Mesenchymal stem cell (in vitro differentiated cells and primary cell): ENCODE measurements at regions not wholly inside any gene's neighbourhood (a gene's known extent, or its start where the extent isn't known, plus 50 kb on each side); places are given as distances from the start of the nearest gene placed in this dataset.

Experiments used
- DNase-seq: peaks from one replicate; pipeline ENCODE4 v3.0.0-alpha.2; 2013
- H2AFZ ChIP-seq: one replicate; pipeline ENCODE4 v1.6.1; 2013; ENCODE audit warnings: low read depth, mild to moderate bottlenecking, control low read depth, inconsistent platforms, low read length, moderate library complexity
- H2AK5ac ChIP-seq: 2 replicates; pipeline ENCODE4 v1.6.1; 2013; ENCODE audit warnings: low read length, moderate library complexity, mild to moderate bottlenecking, inconsistent platforms; ENCODE audit not compliant: severe bottlenecking
- H2BK120ac ChIP-seq: one replicate; pipeline ENCODE4 v1.6.1; 2013; ENCODE audit warnings: low read depth, mild to moderate bottlenecking, inconsistent platforms, low read length, moderate library complexity
- H2BK12ac ChIP-seq, 2 experiments: one replicate each; pipeline ENCODE4 v1.6.1; 2013; ENCODE audit warnings: inconsistent platforms in 2 of 2, low read length in 2 of 2, mild to moderate bottlenecking in 2 of 2, moderate library complexity in 2 of 2, control low read depth in 1 of 2
- H2BK15ac ChIP-seq: one replicate; pipeline ENCODE4 v1.6.1; 2013; ENCODE audit warnings: mild to moderate bottlenecking, low read depth, inconsistent platforms; ENCODE audit not compliant: poor library complexity, severe bottlenecking
- H2BK5ac ChIP-seq: 2 replicates; pipeline ENCODE4 v1.6.1; 2013; ENCODE audit warnings: low read depth, mild to moderate bottlenecking, low read length, control low read depth, inconsistent platforms; ENCODE audit not compliant: poor library complexity, severe bottlenecking
- H3K14ac ChIP-seq, 2 experiments: one replicate each; pipeline ENCODE4 v1.6.1; 2013; ENCODE audit warnings: inconsistent platforms in 2 of 2, low read length in 2 of 2, control low read depth in 1 of 2, mild to moderate bottlenecking in 1 of 2, moderate library complexity in 1 of 2
- H3K18ac ChIP-seq, 2 experiments: one replicate each; pipeline ENCODE4 v1.6.1; 2013; ENCODE audit warnings: inconsistent platforms in 2 of 2, low read length in 2 of 2, control low read depth in 1 of 2, low read depth in 1 of 2, mild to moderate bottlenecking in 1 of 2
- H3K23ac ChIP-seq, 2 experiments: one replicate each; pipeline ENCODE4 v1.6.1; 2013; ENCODE audit warnings: inconsistent platforms in 2 of 2, low read length in 2 of 2, mild to moderate bottlenecking in 2 of 2, moderate library complexity in 2 of 2, control low read depth in 1 of 2
- H3K27ac ChIP-seq: 2 replicates; pipeline ENCODE4 v1.5.1; 2013; ENCODE audit warnings: mild to moderate bottlenecking, moderate library complexity, low read length, control low read depth, inconsistent platforms; ENCODE audit not compliant: poor library complexity, severe bottlenecking
- H3K27me3 ChIP-seq, 2 experiments: 2 replicates each; pipeline versions ENCODE4 v1.6.1 to v1.7.0; 2013; ENCODE audit warnings: low read length in 2 of 2, mild to moderate bottlenecking in 2 of 2, moderate library complexity in 2 of 2, control low read depth in 1 of 2, inconsistent platforms in 1 of 2; ENCODE audit not compliant: control insufficient read depth in 1 of 2, insufficient read depth in 1 of 2
- H3K36me3 ChIP-seq, 2 experiments: 2 replicates each; pipeline versions ENCODE4 v1.6.1 to v1.7.0; 2013; ENCODE audit warnings: low read length in 2 of 2, control low read depth in 1 of 2, inconsistent platforms in 1 of 2, low read depth in 1 of 2, mild to moderate bottlenecking in 1 of 2; ENCODE audit not compliant: insufficient read depth in 2 of 2, control insufficient read depth in 1 of 2
- H3K4ac ChIP-seq, 2 experiments: one replicate each; pipeline ENCODE4 v1.6.1; 2013; ENCODE audit warnings: inconsistent platforms in 2 of 2, low read length in 2 of 2, mild to moderate bottlenecking in 2 of 2, moderate library complexity in 2 of 2, control low read depth in 1 of 2, low read depth in 1 of 2
- H3K4me1 ChIP-seq: 2 replicates; pipeline ENCODE4 v1.6.1; 2013; ENCODE audit warnings: low read depth, low read length, control low read depth; ENCODE audit not compliant: control insufficient read depth, insufficient read depth
- H3K4me2 ChIP-seq: 2 replicates; pipeline ENCODE4 v1.6.1; 2013; ENCODE audit warnings: low read length, mild to moderate bottlenecking, inconsistent platforms; ENCODE audit not compliant: poor library complexity, severe bottlenecking
- H3K4me3 ChIP-seq, 2 experiments: 2 replicates each; pipeline versions ENCODE4 v1.5.1 to v1.7.0; 2013; ENCODE audit warnings: low read length in 2 of 2, mild to moderate bottlenecking in 2 of 2, control low read depth in 1 of 2, low read depth in 1 of 2; ENCODE audit not compliant: insufficient read depth in 1 of 2
- H3K79me1 ChIP-seq: replicated peaks from 2 replicates; pipeline ENCODE4 v1.6.1; 2013; ENCODE audit warnings: mild to moderate bottlenecking, control low read depth, low read length, inconsistent platforms; ENCODE audit not compliant: poor library complexity, severe bottlenecking
- H3K9ac ChIP-seq: 2 replicates; pipeline ENCODE4 v1.7.0; 2013; ENCODE audit warnings: mild to moderate bottlenecking, low read length, moderate library complexity
- H3K9me3 ChIP-seq: 2 replicates; pipeline ENCODE4 v1.7.0; 2013; ENCODE audit warnings: mild to moderate bottlenecking, low read length; ENCODE audit not compliant: control insufficient read depth
- H4K8ac ChIP-seq: one replicate; pipeline ENCODE4 v1.6.1; 2013; ENCODE audit warnings: inconsistent platforms, mild to moderate bottlenecking, low read length, moderate library complexity
- H4K91ac ChIP-seq: one replicate; pipeline ENCODE4 v1.6.1; 2013; ENCODE audit warnings: mild to moderate bottlenecking, low read length, inconsistent platforms
- WGBS: methylation state at CpG from one replicate; pipeline ENCODE4 v1.1.7; 2013; ENCODE audit warnings: mixed read lengths; 5-methylcytosine and 5-hydroxymethylcytosine counted together

DNA sequence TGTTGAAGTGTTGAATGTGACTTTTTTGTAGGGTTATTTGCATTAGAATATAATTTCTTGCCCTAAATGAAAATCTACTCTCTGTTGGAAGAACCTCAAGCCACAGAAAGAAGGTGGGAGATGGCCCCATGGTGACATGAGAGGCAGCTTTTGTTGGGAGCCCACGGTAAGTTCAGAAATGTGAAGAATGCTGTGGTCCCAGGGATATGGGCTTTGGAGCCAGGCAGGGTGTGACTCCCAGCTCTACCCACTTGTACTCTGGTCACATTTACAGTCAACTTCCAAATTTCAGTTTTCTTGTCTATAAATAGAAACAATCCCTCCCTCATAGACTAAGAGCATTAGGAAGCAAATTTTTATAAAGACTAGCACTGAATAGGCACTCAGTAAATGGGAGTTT lies 177.8 kb downstream of the RAB28 start:
- H3K27me3 ChIP-seq, result no peaks in the 10 kb centered on the region
- H2BK5ac ChIP-seq, result no peak overlapping the region
- no peak overlapping the region for H2BK120ac ChIP-seq
- no peak overlapping the region for H3K4me2 ChIP-seq
- WGBS, result 80% methylated on average over 1 of the region's 1 CpG
- H3K79me1 ChIP-seq, result no peaks in the 10 kb centered on the region
- H3K4me3 ChIP-seq, result no peak overlapping the region
- H3K4me1 ChIP-seq, result no peaks in the 10 kb centered on the region
- H3K36me3 ChIP-seq, result no peaks in the 10 kb centered on the region
- no peak overlapping the region for H3K27ac ChIP-seq
- no peak overlapping the region for H4K91ac ChIP-seq
- H2AK5ac ChIP-seq, result no peak overlapping the region
- no peak overlapping the region for H3K9ac ChIP-seq
- no peak overlapping the region for H3K4ac ChIP-seq
- no peak overlapping the region for H2BK12ac ChIP-seq
- no peak for DNase-seq
- no peak overlapping the region for H2AFZ ChIP-seq
- H3K23ac ChIP-seq, result no peak overlapping the region
- no peak overlapping the region for H4K8ac ChIP-seq
- H3K9me3 ChIP-seq, result no peaks in the 10 kb centered on the region
- no peak overlapping the region for H3K14ac ChIP-seq
- H3K18ac ChIP-seq, result no peak overlapping the region
- no peak overlapping the region for H2BK15ac ChIP-seq

DNA sequence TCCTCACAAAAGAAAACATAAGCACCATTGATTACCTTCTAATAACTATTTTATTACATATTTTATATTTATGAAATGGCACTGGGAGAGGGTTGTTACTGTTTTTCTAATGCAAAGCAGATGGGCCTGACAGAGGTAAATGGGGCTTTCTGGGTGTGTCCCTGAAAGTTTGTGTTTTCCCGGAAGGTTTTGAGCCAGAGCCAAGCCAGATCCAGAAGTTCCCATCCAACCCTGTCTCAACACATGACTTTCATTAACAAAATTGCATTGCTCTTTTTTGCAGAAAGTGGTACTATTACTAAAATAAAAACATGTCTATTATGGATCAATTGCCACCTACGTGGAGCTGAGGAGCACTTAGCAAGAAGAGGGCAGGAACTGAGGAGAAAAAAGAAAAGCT lies 181.3 kb downstream of the RAB28 start:
- Histone ChIP-seq H3K23ac (no peak overlapping the region), H3K4ac (no peak overlapping the region), H3K4me2 (no peak overlapping the region), H2BK120ac (no peak overlapping the region), H2AK5ac (no peak overlapping the region), H2AFZ (no peak overlapping the region), H4K91ac (no peak overlapping the region), H3K27ac (no peak overlapping the region), H3K79me1 (no peaks in the 10 kb centered on the region), H2BK5ac (no peak overlapping the region), H3K36me3 (no peaks in the 10 kb centered on the region), H2BK15ac (no peak overlapping the region), H3K18ac (no peak overlapping the region), H3K4me1 (no peaks in the 10 kb centered on the region), H3K4me3 (no peak overlapping the region), H3K27me3 (no peaks in the 10 kb centered on the region), H3K14ac (no peak overlapping the region), H4K8ac (no peak overlapping the region), H3K9ac (no peak overlapping the region), H3K9me3 (peaks cover 13% of the 10 kb centered on the region), H2BK12ac (no peak overlapping the region)
- DNase-seq, result no peak
- 89% methylated on average over 1 of the region's 2 CpGs for WGBS

DNA sequence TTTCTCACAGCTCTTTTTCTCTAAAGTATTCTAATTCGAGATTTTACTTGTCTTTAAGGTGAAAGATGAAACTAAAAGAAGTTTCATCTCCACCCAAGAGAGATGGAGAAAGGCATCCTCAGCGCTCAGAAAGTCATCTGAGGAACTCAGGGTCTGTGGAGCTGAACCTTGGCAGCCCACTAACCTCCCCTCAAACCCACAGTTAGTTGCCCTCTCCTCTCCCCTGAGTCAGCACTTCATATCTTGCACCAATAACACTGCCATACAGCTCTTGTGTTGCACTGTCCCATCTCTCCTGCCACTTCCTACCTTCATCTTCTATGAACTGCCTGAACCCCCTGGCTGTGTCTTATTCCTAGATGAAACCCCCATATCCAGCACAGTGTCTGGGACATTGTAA lies 184.8 kb downstream of the RAB28 start:
- no peak overlapping the region for H3K9ac ChIP-seq
- no peak overlapping the region for H3K4ac ChIP-seq
- H4K91ac ChIP-seq, result no peak overlapping the region
- H2BK120ac ChIP-seq, result no peak overlapping the region
- H2AK5ac ChIP-seq, result no peak overlapping the region
- peak overlapping the region; percentile 41 for H2BK15ac ChIP-seq
- peaks cover 30% of the 10 kb centered on the region for H3K9me3 ChIP-seq
- 89% methylated on average over 1 of the region's 2 CpGs for WGBS
- H3K4me2 ChIP-seq, result no peak overlapping the region
- H3K18ac ChIP-seq, result no peak overlapping the region
- no peak overlapping the region for H3K27ac ChIP-seq
- H3K36me3 ChIP-seq, result no peaks in the 10 kb centered on the region
- H3K4me3 ChIP-seq, result no peak overlapping the region
- no peaks in the 10 kb centered on the region for H3K27me3 ChIP-seq
- H3K79me1 ChIP-seq, result no peaks in the 10 kb centered on the region
- no peak overlapping the region for H3K14ac ChIP-seq
- H2BK5ac ChIP-seq, result no peak overlapping the region
- no peak overlapping the region for H2BK12ac ChIP-seq
- no peaks in the 10 kb centered on the region for H3K4me1 ChIP-seq
- H4K8ac ChIP-seq, result no peak overlapping the region
- no peak overlapping the region for H2AFZ ChIP-seq
- DNase-seq, result no peak
- no peak overlapping the region for H3K23ac ChIP-seq

DNA sequence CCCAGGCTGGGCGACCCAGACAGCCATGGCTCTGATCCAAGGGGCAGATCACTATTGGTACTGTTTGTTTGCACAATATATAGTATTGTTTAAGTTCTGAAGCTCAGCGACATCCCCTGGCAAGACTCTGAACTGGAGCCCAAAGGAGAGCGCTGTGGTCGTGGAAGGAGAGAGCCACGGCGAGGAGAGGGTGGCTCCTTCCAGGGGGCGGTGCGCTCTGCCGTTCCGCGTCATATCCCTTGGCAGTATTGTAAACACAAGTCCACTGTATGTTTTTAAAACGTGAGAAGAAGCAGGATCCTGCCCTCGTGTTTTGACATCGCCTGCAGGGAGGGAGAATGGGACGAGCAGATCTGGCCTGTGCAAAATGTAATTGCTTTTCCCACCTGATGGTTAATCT lies 185.5 kb downstream of the RAB28 start:
- Histone ChIP-seq H4K91ac (peak overlapping the region; percentile 19), H2BK15ac (no peak overlapping the region), H2AFZ (no peak overlapping the region), H3K9ac (no peak overlapping the region), H3K79me1 (no peaks in the 10 kb centered on the region), H4K8ac (no peak overlapping the region), H3K4me2 (no peak overlapping the region), H3K36me3 (no peaks in the 10 kb centered on the region), H3K4me1 (no peaks in the 10 kb centered on the region), H3K27ac (no peak overlapping the region), H3K4me3 (no peak overlapping the region), H2BK5ac (no peak overlapping the region), H3K18ac (no peak overlapping the region), H2BK120ac (no peak overlapping the region), H2BK12ac (no peak overlapping the region), H3K27me3 (no peaks in the 10 kb centered on the region), H3K9me3 (peaks cover 30% of the 10 kb centered on the region), H3K23ac (no peak overlapping the region), H2AK5ac (no peak overlapping the region), H3K14ac (no peak overlapping the region), H3K4ac (no peak overlapping the region)
- no peak for DNase-seq
- WGBS, result 91% methylated on average over 15 of the region's 15 CpGs
